Fibroblast of lung (primary cell): ENCODE measurements at regions not wholly inside any gene's neighbourhood (a gene's known extent, or its start where the extent isn't known, plus 50 kb on each side); places are given as distances from the start of the nearest gene placed in this dataset.

Experiments
- CTCF ChIP-seq, 2 donors: IDR thresholded peaks in 1 of 2; conservative IDR thresholded peaks in 1 of 2; 1 replicate in 1 of 2; 2 replicates in 1 of 2; pipeline ENCODE4 v1.5.1; 2011 to 2012; ENCODE audit warnings: low read length in 2 of 2, control low read depth in 1 of 2, inconsistent platforms in 1 of 2, low read depth in 1 of 2, mild to moderate bottlenecking in 1 of 2
- EZH2 ChIP-seq: IDR thresholded peaks from 2 replicates; pipeline ENCODE4 v1.5.1; 2012; ENCODE audit warnings: low read length, control low read depth, mild to moderate bottlenecking; ENCODE audit errors: missing control alignments

GRCh38 chr2:52970642-52971041, 797.0 kb upstream of the CHAC2 start:
- no peak for TF ChIP-seq CTCF (conservative IDR thresholded peaks at IDR 0.05 in 1 of 2, IDR thresholded peaks at IDR 0.05 in 1 of 2; ENCODE audit: low read depth in 1 of 2, low read length in 2 of 2)
- no peak for TF ChIP-seq EZH2
